HepG2 (cell line): ENCODE measurements at regions not wholly inside any gene's neighbourhood (a gene's known extent, or its start where the extent isn't known, plus 50 kb on each side); places are given as distances from the start of the nearest gene placed in this dataset.

ENCODE experiments used
- ATAC-seq: fragments of 200-7000 bp; cut with Tn5 transposase; 3 replicates; pipeline ENCODE4 v1.9.1; 2020; ENCODE audit warnings: mild to moderate bottlenecking, moderate library complexity
- BruUV-seq: library from RNA; stranded (reverse); fragments of 400-500 nt; replicated peaks from 2 replicates; lab custom pipeline; 2021; lab: Mats Ljungman, UMichigan
- CTCF ChIA-PET: fragments of 300-600 bp; formaldehyde crosslinking; extraction: SDS; loops from one replicate; lab custom pipeline; 2021; ENCODE audit warnings: low total read pairs, inconsistent platforms, low intra/inter-chr PET ratio; lab: Yijun Ruan, JAX
- POLR2A ChIA-PET: fragments of 350-600 bp; sonication (Branson Sonifier 250); formaldehyde crosslinking; loops from one replicate; lab custom pipeline; 2020; ENCODE audit warnings: antibody characterized with exemption, inconsistent platforms; lab: Yijun Ruan, JAX
- DNase-seq: peaks from one replicate; pipeline ENCODE4 v3.0.0-alpha.2; 2015; ENCODE audit warnings: low spot score
- FAIRE-seq: peaks from 3 replicates; lab custom pipeline; 2011; peaks lifted over from hg19 to GRCh38; lab: Jason Lieb, UNC
- H2AFZ ChIP-seq: one replicate; pipeline ENCODE4 v1.6.1; 2011; ENCODE audit warnings: low read length, inconsistent platforms
- H3K27ac ChIP-seq: fragments of 300-600 bp; 3 replicates; pipeline ENCODE4 v1.8.0; 2011; ENCODE audit warnings: mixed run types, mild to moderate bottlenecking, mixed read lengths, low read length, inconsistent platforms; ENCODE audit not compliant: insufficient read depth; ENCODE audit errors: extremely low read length
- H3K27me3 ChIP-seq, 2 experiments: fragments of 200-600 bp in 1 of 2; 2 replicates in 1 of 2; 3 replicates in 1 of 2; pipeline versions ENCODE4 v1.6.0 to v1.8.0; 2011; ENCODE audit warnings: low read length in 2 of 2, mild to moderate bottlenecking in 2 of 2, moderate library complexity in 2 of 2, inconsistent platforms in 1 of 2; ENCODE audit not compliant: insufficient read depth in 2 of 2, control insufficient read depth in 1 of 2
- H3K36me3 ChIP-seq, 2 experiments: fragments of 200-600 bp in 1 of 2; replicated peaks in 1 of 2; 2 replicates in 1 of 2; 3 replicates in 1 of 2; pipeline versions ENCODE4 v1.5.1 to v1.8.0; 2011; ENCODE audit warnings: low read length in 2 of 2, inconsistent platforms in 1 of 2; ENCODE audit not compliant: insufficient read depth in 2 of 2, control insufficient read depth in 1 of 2
- H3K4me1 ChIP-seq: 2 replicates; pipeline ENCODE4 v1.5.1; 2012; ENCODE audit warnings: low read length, inconsistent platforms; ENCODE audit not compliant: insufficient read depth
- H3K4me2 ChIP-seq: 2 replicates; pipeline ENCODE4 v1.6.0; 2011; ENCODE audit warnings: low read depth, low read length, inconsistent platforms
- H3K4me3 ChIP-seq, 3 experiments: fragments of 200-600 bp in 1 of 3; sonication (generic), shearing (Covaris generic) in 1 of 3; replicated peaks in 1 of 3; 2 replicates each; pipeline ENCODE4 v1.5.1; 2011 to 2016; ENCODE audit warnings: low read length in 3 of 3, inconsistent platforms in 2 of 3, low read depth in 2 of 3, mild to moderate bottlenecking in 2 of 3, control low read depth in 1 of 3, mixed read lengths in 1 of 3; ENCODE audit not compliant: insufficient read depth in 1 of 3
- H3K79me2 ChIP-seq: one replicate; pipeline ENCODE4 v1.6.1; 2011; ENCODE audit warnings: low read length, inconsistent platforms; ENCODE audit not compliant: insufficient read depth
- H3K9ac ChIP-seq: 2 replicates; pipeline ENCODE4 v1.6.0; 2011; ENCODE audit warnings: mild to moderate bottlenecking, low read depth, low read length, inconsistent platforms; ENCODE audit not compliant: insufficient read depth
- H3K9me3 ChIP-seq: 2 replicates; pipeline ENCODE4 v1.5.1; 2012; ENCODE audit warnings: mild to moderate bottlenecking, low read length
- H4K20me1 ChIP-seq: 2 replicates; pipeline ENCODE4 v1.6.0; 2011; ENCODE audit warnings: inconsistent platforms, mild to moderate bottlenecking, low read length, moderate library complexity; ENCODE audit not compliant: insufficient read depth
- CEBPZ ChIP-seq: IDR thresholded peaks from 2 replicates; pipeline ENCODE4 v1.6.1; 2012; ENCODE audit warnings: low read length, improper control_type of control experiment
- MIER2 ChIP-seq: IDR thresholded peaks from 2 replicates; pipeline ENCODE4 v1.6.1; 2016; ENCODE audit warnings: missing biosample characterization, missing genetic modification reagents
- ZFP91 ChIP-seq: sonication (generic); formaldehyde crosslinking; IDR thresholded peaks from 2 replicates; pipeline ENCODE4 v1.9.0; 2022; ENCODE audit warnings: missing genetic modification reagents, mild to moderate bottlenecking, borderline replicate concordance
- ZNF20 ChIP-seq: sonication (generic); formaldehyde crosslinking; IDR thresholded peaks from 2 replicates; pipeline ENCODE4 v1.4.0; 2020; ENCODE audit warnings: mild to moderate bottlenecking, moderate library complexity, missing genetic modification reagents
- ZNF263 ChIP-seq: sonication (generic); formaldehyde crosslinking; IDR thresholded peaks from 2 replicates; pipeline ENCODE4 v1.4.0; 2020; ENCODE audit warnings: missing genetic modification reagents
- ZNF34 ChIP-seq: sonication (generic); formaldehyde crosslinking; IDR thresholded peaks from 2 replicates; pipeline ENCODE4 v1.4.0; 2020; ENCODE audit warnings: mild to moderate bottlenecking, missing genetic modification reagents, borderline replicate concordance
- ZNF414 ChIP-seq: sonication (generic); formaldehyde crosslinking; IDR thresholded peaks from 2 replicates; pipeline ENCODE4 v1.5.0; 2020; ENCODE audit warnings: missing genetic modification reagents
- ZNF460 ChIP-seq: sonication (generic); formaldehyde crosslinking; IDR thresholded peaks from 2 replicates; pipeline ENCODE4 v1.5.1; 2020; ENCODE audit warnings: missing genetic modification reagents, mild to moderate bottlenecking, borderline replicate concordance
- WGBS: methylation state at CpG from one replicate; pipeline ENCODE4 v1.1.6; 2017; ENCODE audit warnings: low lambda C conversion rate; 5-methylcytosine and 5-hydroxymethylcytosine counted together
- in situ Hi-C: cut with HindIII; loops from 2 replicates; pipeline ENCODE4 v1.10.0; 2017; ENCODE audit warnings: low pct_unique_long_range_greater_than_20kb; ENCODE audit not compliant: extremely low pct_ligation_motif_present
- intact Hi-C: fragments of 100-400 bp; cut with micrococcal nuclease; formaldehyde crosslinking; loops from one replicate; pipeline ENCODE4 v1.10.0; 2022; ENCODE audit not compliant: unreplicated experiment
- TF ChIP-seq, protein P1 (sequence below): sonication (generic); formaldehyde crosslinking; IDR thresholded peaks from 2 replicates; pipeline ENCODE4 v1.5.0; 2020; ENCODE audit warnings: mild to moderate bottlenecking, missing genetic modification reagents
- TF ChIP-seq, protein P2 (sequence below): sonication (generic); formaldehyde crosslinking; IDR thresholded peaks from 2 replicates; pipeline ENCODE4 v1.4.0; 2020; ENCODE audit warnings: missing genetic modification reagents

- H3K27me3 ChIP-seq, result peaks cover 7 to 72% of the 10 kb centered on the region in 2 experiments
- no peak overlapping the region for H3K4me3 ChIP-seq
- no TSS peak for BruUV-seq
- CTCF ChIA-PET, result no interaction called here
- H3K9ac ChIP-seq, result no peak overlapping the region
- no peaks in the 10 kb centered on the region for H3K36me3 ChIP-seq
- POLR2A ChIA-PET, result no interaction called here
- H4K20me1 ChIP-seq, result no peaks in the 10 kb centered on the region
- H3K79me2 ChIP-seq, result no peaks in the 10 kb centered on the region
- no peak overlapping the region for H3K27ac ChIP-seq
- no peaks in the 10 kb centered on the region for H3K9me3 ChIP-seq
- DNase-seq (no peak), ATAC-seq (no peak), FAIRE-seq (no peak)
- WGBS, result 10% methylated on average over 10 of the region's 13 CpGs
- H3K4me2 ChIP-seq, result no peak overlapping the region
- in situ Hi-C loops (no loop called here), intact Hi-C loops (no loop called here)
- H3K4me1 ChIP-seq, result no peaks in the 10 kb centered on the region
- H2AFZ ChIP-seq, result no peak overlapping the region
- TF ChIP-seq ZNF460 (CRISPR knock-in tag), result no peak
- TF ChIP-seq, protein P1, sequence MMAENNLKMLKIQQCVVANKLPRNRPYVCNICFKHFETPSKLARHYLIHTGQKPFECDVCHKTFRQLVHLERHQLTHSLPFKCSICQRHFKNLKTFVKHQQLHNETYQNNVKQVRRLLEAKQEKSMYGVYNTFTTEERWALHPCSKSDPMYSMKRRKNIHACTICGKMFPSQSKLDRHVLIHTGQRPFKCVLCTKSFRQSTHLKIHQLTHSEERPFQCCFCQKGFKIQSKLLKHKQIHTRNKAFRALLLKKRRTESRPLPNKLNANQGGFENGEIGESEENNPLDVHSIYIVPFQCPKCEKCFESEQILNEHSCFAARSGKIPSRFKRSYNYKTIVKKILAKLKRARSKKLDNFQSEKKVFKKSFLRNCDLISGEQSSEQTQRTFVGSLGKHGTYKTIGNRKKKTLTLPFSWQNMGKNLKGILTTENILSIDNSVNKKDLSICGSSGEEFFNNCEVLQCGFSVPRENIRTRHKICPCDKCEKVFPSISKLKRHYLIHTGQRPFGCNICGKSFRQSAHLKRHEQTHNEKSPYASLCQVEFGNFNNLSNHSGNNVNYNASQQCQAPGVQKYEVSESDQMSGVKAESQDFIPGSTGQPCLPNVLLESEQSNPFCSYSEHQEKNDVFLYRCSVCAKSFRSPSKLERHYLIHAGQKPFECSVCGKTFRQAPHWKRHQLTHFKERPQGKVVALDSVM (CRISPR knock-in tag), result no peak
- no peak for TF ChIP-seq ZNF414
- no peak for TF ChIP-seq ZNF263 (CRISPR knock-in tag)
- no peak for TF ChIP-seq ZNF20 (CRISPR knock-in tag)
- TF ChIP-seq ZNF34 (CRISPR knock-in tag), result no peak
- no peak for TF ChIP-seq CEBPZ
- no peak for TF ChIP-seq MIER2 (CRISPR knock-in tag)
- TF ChIP-seq, protein P2, sequence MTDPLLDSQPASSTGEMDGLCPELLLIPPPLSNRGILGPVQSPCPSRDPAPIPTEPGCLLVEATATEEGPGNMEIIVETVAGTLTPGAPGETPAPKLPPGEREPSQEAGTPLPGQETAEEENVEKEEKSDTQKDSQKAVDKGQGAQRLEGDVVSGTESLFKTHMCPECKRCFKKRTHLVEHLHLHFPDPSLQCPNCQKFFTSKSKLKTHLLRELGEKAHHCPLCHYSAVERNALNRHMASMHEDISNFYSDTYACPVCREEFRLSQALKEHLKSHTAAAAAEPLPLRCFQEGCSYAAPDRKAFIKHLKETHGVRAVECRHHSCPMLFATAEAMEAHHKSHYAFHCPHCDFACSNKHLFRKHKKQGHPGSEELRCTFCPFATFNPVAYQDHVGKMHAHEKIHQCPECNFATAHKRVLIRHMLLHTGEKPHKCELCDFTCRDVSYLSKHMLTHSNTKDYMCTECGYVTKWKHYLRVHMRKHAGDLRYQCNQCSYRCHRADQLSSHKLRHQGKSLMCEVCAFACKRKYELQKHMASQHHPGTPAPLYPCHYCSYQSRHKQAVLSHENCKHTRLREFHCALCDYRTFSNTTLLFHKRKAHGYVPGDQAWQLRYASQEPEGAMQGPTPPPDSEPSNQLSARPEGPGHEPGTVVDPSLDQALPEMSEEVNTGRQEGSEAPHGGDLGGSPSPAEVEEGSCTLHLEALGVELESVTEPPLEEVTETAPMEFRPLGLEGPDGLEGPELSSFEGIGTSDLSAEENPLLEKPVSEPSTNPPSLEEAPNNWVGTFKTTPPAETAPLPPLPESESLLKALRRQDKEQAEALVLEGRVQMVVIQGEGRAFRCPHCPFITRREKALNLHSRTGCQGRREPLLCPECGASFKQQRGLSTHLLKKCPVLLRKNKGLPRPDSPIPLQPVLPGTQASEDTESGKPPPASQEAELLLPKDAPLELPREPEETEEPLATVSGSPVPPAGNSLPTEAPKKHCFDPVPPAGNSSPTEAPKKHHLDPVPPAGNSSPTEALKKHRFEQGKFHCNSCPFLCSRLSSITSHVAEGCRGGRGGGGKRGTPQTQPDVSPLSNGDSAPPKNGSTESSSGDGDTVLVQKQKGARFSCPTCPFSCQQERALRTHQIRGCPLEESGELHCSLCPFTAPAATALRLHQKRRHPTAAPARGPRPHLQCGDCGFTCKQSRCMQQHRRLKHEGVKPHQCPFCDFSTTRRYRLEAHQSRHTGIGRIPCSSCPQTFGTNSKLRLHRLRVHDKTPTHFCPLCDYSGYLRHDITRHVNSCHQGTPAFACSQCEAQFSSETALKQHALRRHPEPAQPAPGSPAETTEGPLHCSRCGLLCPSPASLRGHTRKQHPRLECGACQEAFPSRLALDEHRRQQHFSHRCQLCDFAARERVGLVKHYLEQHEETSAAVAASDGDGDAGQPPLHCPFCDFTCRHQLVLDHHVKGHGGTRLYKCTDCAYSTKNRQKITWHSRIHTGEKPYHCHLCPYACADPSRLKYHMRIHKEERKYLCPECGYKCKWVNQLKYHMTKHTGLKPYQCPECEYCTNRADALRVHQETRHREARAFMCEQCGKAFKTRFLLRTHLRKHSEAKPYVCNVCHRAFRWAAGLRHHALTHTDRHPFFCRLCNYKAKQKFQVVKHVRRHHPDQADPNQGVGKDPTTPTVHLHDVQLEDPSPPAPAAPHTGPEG, result no peak
- TF ChIP-seq ZFP91 (CRISPR knock-in tag), result no peak
Measured at GRCh38 chr16:86789621-86790051, 211.3 kb downstream of the FOXL1 start.
